ENCODE measurements at regions not wholly inside any gene's neighbourhood (a gene's known extent, or its start where the extent isn't known, plus 50 kb on each side); places are given as distances from the start of the nearest gene placed in this dataset.

- no peaks in the 10 kb centered on the region for H3K4me1 ChIP-seq (ENCODE audit: control insufficient read depth, insufficient read depth, low read length)
- H3K9me3 ChIP-seq (replicated peaks; ENCODE audit: control insufficient read depth, low read depth, low read length), result peaks cover 2% of the 10 kb centered on the region
- WGBS (ENCODE audit: insufficient coverage), result 86% methylated on average over 13 of the region's 16 CpGs
- no peak overlapping the region for H3K4me3 ChIP-seq (ENCODE audit: low read length)
- H3K27ac ChIP-seq (ENCODE audit: low read length), result no peak overlapping the region
- DNase-seq, result no peak
- H3K36me3 ChIP-seq (ENCODE audit: control insufficient read depth, insufficient read depth, low read length), result no peaks in the 10 kb centered on the region
- H3K27me3 ChIP-seq (ENCODE audit: control insufficient read depth, insufficient read depth, low read length), result no peaks in the 10 kb centered on the region
These were observed 103.9 kb downstream of the PMAIP1 start for GRCh38 chr18:60003610-60004185.

GRCh38 chr18:59996370-59996966, 96.7 kb downstream of the PMAIP1 start:
- no peak overlapping the region for H3K4me3 ChIP-seq (ENCODE audit: low read length)
- H3K27ac ChIP-seq (ENCODE audit: low read length), result no peak overlapping the region
- H3K36me3 ChIP-seq (ENCODE audit: control insufficient read depth, insufficient read depth, low read length), result no peaks in the 10 kb centered on the region
- H3K9me3 ChIP-seq (replicated peaks; ENCODE audit: control insufficient read depth, low read depth, low read length), result no peaks in the 10 kb centered on the region
- DNase-seq, result peak; percentile 41
- no CpG with 5 or more reads among the region's 5 CpGs for WGBS (ENCODE audit: insufficient coverage)
- H3K27me3 ChIP-seq (ENCODE audit: control insufficient read depth, insufficient read depth, low read length), result no peaks in the 10 kb centered on the region
- H3K4me1 ChIP-seq (ENCODE audit: control insufficient read depth, insufficient read depth, low read length), result no peaks in the 10 kb centered on the region

DNA sequence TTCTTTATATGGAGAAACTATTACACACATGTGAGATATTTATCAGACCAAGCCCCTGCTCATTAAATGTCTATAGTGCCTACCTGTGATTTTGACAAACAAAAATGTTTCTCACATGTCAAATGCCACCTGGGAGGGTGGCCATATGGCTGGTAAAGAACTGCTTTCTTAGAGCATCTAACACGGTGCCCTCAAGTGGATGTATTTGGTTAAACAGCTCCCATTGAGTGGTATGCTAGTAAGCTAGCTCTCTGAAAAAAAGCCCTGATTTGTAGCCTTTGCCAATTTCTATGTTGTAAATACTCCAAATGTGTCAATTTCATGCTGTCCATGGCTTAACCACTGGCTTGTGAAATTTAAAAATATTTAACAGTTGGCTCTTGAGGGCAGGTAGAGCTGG, 94.6 kb downstream of the PMAIP1 start:
- WGBS (ENCODE audit: insufficient coverage), result 0% methylated on average over 1 of the region's 1 CpG

GRCh38 chr18:59993560-59993959, 93.8 kb downstream of the PMAIP1 start:
- no peaks in the 10 kb centered on the region for H3K27me3 ChIP-seq (ENCODE audit: control insufficient read depth, insufficient read depth, low read length)
- no peak for DNase-seq
- H3K36me3 ChIP-seq (ENCODE audit: control insufficient read depth, insufficient read depth, low read length), result no peaks in the 10 kb centered on the region
- H3K27ac ChIP-seq (ENCODE audit: low read length), result no peak overlapping the region
- no peaks in the 10 kb centered on the region for H3K9me3 ChIP-seq (replicated peaks; ENCODE audit: control insufficient read depth, low read depth, low read length)
- no peaks in the 10 kb centered on the region for H3K4me1 ChIP-seq (ENCODE audit: control insufficient read depth, insufficient read depth, low read length)
- no peak overlapping the region for H3K4me3 ChIP-seq (ENCODE audit: low read length)
- WGBS (ENCODE audit: insufficient coverage), result 75% methylated on average over 2 of the region's 5 CpGs

More for the DNA sequence above, 94.6 kb downstream of the PMAIP1 start:
- Histone ChIP-seq H3K36me3 (ENCODE audit: control insufficient read depth, insufficient read depth, low read length) (no peaks in the 10 kb centered on the region), H3K4me3 (ENCODE audit: low read length) (no peak overlapping the region), H3K27me3 (ENCODE audit: control insufficient read depth, insufficient read depth, low read length) (no peaks in the 10 kb centered on the region), H3K27ac (ENCODE audit: low read length) (no peak overlapping the region), H3K4me1 (ENCODE audit: control insufficient read depth, insufficient read depth, low read length) (no peaks in the 10 kb centered on the region), H3K9me3 (replicated peaks; ENCODE audit: control insufficient read depth, low read depth, low read length) (no peaks in the 10 kb centered on the region)
- DNase-seq, result no peak

- H3K36me3 ChIP-seq (ENCODE audit: control insufficient read depth, insufficient read depth, low read length), result no peaks in the 10 kb centered on the region
- no peak overlapping the region for H3K4me3 ChIP-seq (ENCODE audit: low read length)
- DNase-seq, result no peak
- no CpG with 5 or more reads among the region's 1 CpG for WGBS (ENCODE audit: insufficient coverage)
- H3K9me3 ChIP-seq (replicated peaks; ENCODE audit: control insufficient read depth, low read depth, low read length), result no peaks in the 10 kb centered on the region
- H3K27ac ChIP-seq (ENCODE audit: low read length), result no peak overlapping the region
- H3K27me3 ChIP-seq (ENCODE audit: control insufficient read depth, insufficient read depth, low read length), result no peaks in the 10 kb centered on the region
- no peaks in the 10 kb centered on the region for H3K4me1 ChIP-seq (ENCODE audit: control insufficient read depth, insufficient read depth, low read length)
These were observed 90.5 kb downstream of the PMAIP1 start for GRCh38 chr18:59990121-59990823.

DNA sequence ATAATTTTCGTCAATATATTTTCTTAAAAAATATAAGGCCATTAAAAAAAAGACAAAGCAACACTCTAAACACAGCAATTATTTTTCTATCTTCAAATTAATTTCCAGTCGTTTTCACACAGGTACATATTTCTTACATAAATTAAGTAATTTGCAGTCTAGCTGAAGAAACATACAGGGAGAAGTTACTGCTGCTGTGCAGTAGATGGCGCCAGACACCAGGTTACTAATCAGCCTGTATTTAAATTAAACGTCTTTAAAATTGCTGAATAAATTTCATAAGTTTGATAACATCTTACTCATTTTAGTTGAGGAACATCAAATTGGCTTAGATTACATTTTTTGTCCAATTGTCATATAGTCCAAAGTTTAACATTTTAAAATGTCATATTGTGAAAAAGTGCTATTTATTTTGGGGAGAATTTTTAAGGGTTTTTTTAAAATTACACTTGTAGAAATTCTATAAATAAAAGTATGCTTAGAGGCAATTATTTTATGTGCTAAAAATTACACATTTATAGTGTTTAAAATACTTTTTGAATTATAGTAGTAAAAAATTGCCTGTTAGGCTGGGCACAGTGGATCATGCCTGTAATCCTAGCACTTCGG, 88.4 kb downstream of the PMAIP1 start:
- Histone ChIP-seq H3K4me1 (ENCODE audit: control insufficient read depth, insufficient read depth, low read length) (peaks cover 2% of the 10 kb centered on the region), H3K27ac (ENCODE audit: low read length) (no peak overlapping the region), H3K27me3 (ENCODE audit: control insufficient read depth, insufficient read depth, low read length) (no peaks in the 10 kb centered on the region), H3K9me3 (replicated peaks; ENCODE audit: control insufficient read depth, low read depth, low read length) (no peaks in the 10 kb centered on the region), H3K36me3 (ENCODE audit: control insufficient read depth, insufficient read depth, low read length) (no peaks in the 10 kb centered on the region), H3K4me3 (ENCODE audit: low read length) (no peak overlapping the region)
- DNase-seq, result peak; percentile 50
- no CpG with 5 or more reads among the region's 5 CpGs for WGBS (ENCODE audit: insufficient coverage)

GRCh38 chr18:59987102-59987501, 87.3 kb downstream of the PMAIP1 start:
- Histone ChIP-seq H3K9me3 (replicated peaks; ENCODE audit: control insufficient read depth, low read depth, low read length) (no peaks in the 10 kb centered on the region), H3K4me3 (ENCODE audit: low read length) (no peak overlapping the region), H3K36me3 (ENCODE audit: control insufficient read depth, insufficient read depth, low read length) (no peaks in the 10 kb centered on the region), H3K27me3 (ENCODE audit: control insufficient read depth, insufficient read depth, low read length) (no peaks in the 10 kb centered on the region), H3K27ac (ENCODE audit: low read length) (no peak overlapping the region), H3K4me1 (ENCODE audit: control insufficient read depth, insufficient read depth, low read length) (peaks cover 2% of the 10 kb centered on the region)
- no peak for DNase-seq
- 83% methylated on average over 2 of the region's 4 CpGs for WGBS (ENCODE audit: insufficient coverage)

DNA sequence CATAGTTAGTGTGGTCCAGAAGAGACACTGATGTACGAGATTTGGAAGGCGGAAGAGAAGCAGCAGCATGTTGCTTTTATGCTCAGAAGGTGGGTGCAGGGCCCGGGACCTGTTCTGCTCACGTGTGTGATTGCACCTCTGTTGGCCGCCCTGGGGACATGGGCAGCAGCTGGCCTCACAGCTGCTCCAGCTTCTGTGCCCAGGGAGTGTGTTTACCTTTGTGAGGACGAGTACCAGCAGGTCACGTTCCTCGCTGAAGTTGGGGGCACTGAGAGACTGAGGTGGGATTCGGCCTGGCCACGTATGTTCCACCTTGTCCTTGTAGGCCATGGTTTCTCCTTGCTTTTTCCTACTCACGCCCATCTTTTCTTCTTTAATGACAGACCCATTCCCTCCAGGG, 86.3 kb downstream of the PMAIP1 start:
- no peak overlapping the region for H3K27ac ChIP-seq (ENCODE audit: low read length)
- no peaks in the 10 kb centered on the region for H3K9me3 ChIP-seq (replicated peaks; ENCODE audit: control insufficient read depth, low read depth, low read length)
- 78% methylated on average over 11 of the region's 11 CpGs for WGBS (ENCODE audit: insufficient coverage)
- no peaks in the 10 kb centered on the region for H3K36me3 ChIP-seq (ENCODE audit: control insufficient read depth, insufficient read depth, low read length)
- no peak for DNase-seq
- no peaks in the 10 kb centered on the region for H3K27me3 ChIP-seq (ENCODE audit: control insufficient read depth, insufficient read depth, low read length)
- peaks cover 2% of the 10 kb centered on the region for H3K4me1 ChIP-seq (ENCODE audit: control insufficient read depth, insufficient read depth, low read length)
- no peak overlapping the region for H3K4me3 ChIP-seq (ENCODE audit: low read length)

- H3K4me3 ChIP-seq (ENCODE audit: low read length), result no peak overlapping the region
- H3K27me3 ChIP-seq (ENCODE audit: control insufficient read depth, insufficient read depth, low read length), result no peaks in the 10 kb centered on the region
- H3K4me1 ChIP-seq (ENCODE audit: control insufficient read depth, insufficient read depth, low read length), result peaks cover 2% of the 10 kb centered on the region
- WGBS (ENCODE audit: insufficient coverage), result no CpG with 5 or more reads among the region's 5 CpGs
- DNase-seq, result no peak
- no peak overlapping the region for H3K27ac ChIP-seq (ENCODE audit: low read length)
- no peaks in the 10 kb centered on the region for H3K36me3 ChIP-seq (ENCODE audit: control insufficient read depth, insufficient read depth, low read length)
- no peaks in the 10 kb centered on the region for H3K9me3 ChIP-seq (replicated peaks; ENCODE audit: control insufficient read depth, low read depth, low read length)
These were observed 85.5 kb downstream of the PMAIP1 start for GRCh38 chr18:59985289-59985688.

DNA sequence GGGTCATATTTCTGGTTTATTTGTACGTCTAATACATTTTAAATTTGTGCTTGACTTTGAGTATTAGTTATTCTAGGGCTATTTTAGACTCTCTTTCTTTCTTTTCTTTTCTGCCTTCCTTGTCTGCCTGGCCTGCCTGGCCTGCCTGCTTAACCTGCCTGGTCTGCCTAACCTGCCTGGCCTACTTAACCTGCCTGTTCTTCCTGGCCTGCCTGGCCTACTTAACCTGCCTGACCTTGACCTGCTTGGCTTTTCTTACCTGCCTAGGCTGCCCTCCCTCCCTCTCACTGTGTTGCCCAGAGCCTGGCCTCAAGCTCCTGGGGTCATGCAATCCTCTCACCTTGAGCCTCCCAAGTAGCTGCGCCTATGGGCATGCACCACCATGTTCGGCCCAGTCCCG, 83.7 kb downstream of the PMAIP1 start:
- Histone ChIP-seq H3K36me3 (ENCODE audit: control insufficient read depth, insufficient read depth, low read length) (no peaks in the 10 kb centered on the region), H3K4me1 (ENCODE audit: control insufficient read depth, insufficient read depth, low read length) (peaks cover 2% of the 10 kb centered on the region), H3K9me3 (replicated peaks; ENCODE audit: control insufficient read depth, low read depth, low read length) (no peaks in the 10 kb centered on the region), H3K4me3 (ENCODE audit: low read length) (no peak overlapping the region), H3K27me3 (ENCODE audit: control insufficient read depth, insufficient read depth, low read length) (no peaks in the 10 kb centered on the region), H3K27ac (ENCODE audit: low read length) (no peak overlapping the region)
- WGBS (ENCODE audit: insufficient coverage), result 84% methylated on average over 3 of the region's 4 CpGs
- DNase-seq, result no peak

All from muscle of leg (tissue), 3 donors.